GM18873 (cell line): ENCODE measurements at regions not wholly inside any gene's neighbourhood (a gene's known extent, or its start where the extent isn't known, plus 50 kb on each side); places are given as distances from the start of the nearest gene placed in this dataset.

ENCODE experiments used
- ATAC-seq: cut with Tn5 transposase; IDR thresholded peaks from one replicate; pipeline ENCODE4 v1.9.1; 2021; ENCODE audit warnings: mild to moderate bottlenecking, moderate library complexity, moderate number of reproducible peaks; ENCODE audit not compliant: unreplicated experiment, low FRiP score

DNA sequence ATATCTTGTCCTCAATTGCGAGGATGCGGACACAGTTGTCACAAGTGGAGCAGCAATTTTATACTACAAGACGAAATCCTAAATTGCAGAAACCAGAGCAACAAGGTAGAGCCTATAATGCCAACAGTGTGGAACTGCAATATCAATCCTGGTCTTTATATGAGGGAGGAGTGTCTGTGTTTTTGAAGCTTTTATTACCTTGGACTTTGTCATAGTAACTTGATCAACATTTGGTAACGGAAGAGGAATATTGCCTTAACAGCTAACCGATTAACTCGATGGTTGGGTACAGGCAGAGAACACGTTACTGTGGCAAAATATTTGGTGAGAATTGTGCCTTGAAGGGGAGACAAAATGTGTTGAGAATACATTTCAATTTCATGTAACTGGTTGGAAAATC is 661.5 kb downstream of the FGF9 start:
- ATAC-seq, result no peak

DNA sequence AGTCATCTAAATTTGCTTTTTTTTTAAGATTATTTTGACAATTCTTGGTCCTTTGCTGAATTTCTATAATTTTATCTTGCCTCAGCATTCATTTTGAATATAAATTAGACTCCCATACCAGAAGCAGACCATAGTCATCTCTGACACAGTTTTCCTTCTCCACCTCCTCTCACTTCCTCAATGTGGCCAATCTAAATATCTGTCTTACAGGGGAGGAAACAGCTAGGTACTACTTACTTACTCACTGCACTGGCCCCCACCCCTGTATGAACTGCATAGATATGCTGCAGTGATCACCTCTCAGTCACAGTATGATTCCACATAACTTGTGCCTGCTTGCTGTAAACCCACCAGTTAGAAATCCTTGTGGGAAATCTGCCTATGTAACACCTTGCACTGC is 665.6 kb downstream of the FGF9 start:
- no peak for ATAC-seq

DNA sequence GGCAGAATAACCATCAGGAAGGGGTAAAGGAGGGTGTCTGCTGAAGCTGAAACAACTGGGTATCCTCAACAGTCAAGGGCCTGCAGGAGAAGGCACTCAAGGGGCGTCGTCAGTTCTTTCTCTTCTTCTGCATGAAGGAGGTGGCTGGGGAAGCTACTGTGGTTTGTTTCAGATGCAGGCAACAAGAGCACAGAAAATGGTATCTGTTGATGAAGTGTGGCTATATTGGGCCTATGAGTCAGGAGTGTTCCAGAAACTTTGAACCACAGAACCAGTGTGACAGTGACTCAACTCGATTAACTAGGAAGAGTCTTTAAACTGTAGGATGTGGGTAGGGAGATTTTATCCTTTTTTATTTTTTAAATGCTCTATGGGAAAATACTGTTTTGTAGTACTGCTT is 686.3 kb downstream of the FGF9 start:
- ATAC-seq, result no peak

DNA sequence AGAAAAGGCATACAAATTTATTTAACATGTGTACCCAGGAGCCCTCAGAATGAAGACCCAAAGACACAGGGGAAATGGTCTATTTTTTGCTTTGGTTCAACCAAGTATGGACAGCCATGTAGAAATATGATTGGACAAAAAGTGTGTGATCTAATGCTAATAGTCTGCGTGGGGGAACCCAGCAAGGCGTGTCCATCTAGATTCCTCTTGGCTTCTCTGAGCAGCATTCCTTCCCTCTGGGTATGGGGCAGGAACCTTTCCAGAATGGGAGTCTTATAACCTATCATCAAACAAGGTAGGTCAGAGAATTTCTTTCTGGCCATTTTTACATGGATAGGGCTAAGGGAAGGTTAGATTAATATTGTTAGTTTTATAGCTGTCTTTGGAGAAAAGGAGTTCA is 698.2 kb downstream of the FGF9 start:
- no peak for ATAC-seq

DNA sequence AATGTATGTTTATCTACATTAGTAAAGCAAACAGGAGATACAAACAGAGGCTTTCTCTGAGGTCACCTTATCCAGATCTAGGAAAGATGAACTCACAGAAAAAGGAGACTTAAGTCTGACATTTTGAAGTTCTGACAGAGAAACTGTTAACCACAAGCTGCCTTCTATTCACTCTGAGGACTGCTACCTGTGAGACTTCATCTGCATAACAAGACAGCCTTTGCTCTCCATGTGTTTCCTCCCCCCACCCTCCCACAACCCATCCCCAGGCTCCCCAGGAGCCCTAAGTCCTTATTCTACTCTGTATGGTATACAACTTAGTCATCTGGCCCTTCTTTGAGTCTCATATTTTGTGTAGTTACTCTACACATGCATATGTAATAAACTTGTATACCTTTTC is 699.0 kb downstream of the FGF9 start:
- ATAC-seq, result no peak

DNA sequence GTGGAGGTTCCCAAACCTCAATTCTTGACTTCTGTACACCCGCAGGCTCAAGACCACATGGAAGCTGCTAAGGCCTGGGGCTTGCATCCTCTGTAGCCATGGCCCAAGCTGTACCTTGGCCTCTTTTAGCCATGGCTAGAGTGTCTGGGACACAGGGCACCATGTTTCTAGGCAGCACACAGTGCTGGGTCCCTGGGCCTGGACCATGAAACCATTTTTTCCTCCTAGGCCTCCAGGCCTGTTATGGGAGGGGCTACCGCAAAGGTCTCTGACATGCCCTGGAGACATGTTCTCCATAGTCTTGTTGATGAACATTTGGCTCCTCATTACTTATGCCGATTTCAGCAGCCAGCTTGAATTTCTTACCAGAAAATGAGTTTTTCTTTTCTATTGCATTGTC is 701.4 kb downstream of the FGF9 start:
- ATAC-seq, result no peak

DNA sequence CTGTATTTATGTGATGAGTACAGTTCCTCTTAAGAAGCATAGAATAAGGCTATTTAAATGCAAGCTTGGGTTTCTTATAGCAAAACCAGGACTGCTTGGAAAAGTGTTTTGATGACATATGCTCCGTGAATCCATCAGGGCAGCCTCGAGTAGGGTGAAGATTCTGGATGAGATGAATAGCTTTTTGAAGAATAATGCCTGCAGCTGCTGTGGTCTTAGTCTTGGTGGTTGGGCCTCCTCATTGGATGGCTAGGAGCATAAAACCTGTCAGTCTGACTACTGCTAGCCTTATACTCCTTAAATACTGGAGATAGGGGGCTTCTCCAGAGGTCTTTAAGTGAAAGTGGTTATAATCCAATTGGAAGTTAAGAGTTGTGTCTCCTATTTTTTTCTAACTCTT is 704.3 kb downstream of the FGF9 start:
- ATAC-seq, result no peak

DNA sequence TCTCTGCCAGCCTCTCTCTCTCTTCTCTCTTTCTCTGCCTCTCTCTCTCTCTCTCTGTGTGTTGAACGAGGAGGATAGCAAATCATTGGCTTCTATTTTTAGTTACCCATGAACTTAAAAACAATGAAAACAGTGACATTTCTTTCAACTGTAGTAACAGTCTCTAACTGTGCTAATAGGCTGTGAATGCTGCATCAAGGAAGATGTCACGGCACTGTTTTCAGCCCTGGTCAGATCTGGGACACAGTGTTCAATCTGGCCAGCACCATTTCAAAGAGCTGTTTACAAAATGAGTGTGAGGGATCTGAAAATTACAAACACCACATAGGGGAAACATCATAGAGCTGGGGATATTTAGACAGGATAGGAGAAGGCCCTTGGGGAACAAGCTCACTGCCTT is 717.0 kb downstream of the FGF9 start:
- ATAC-seq, result no peak

DNA sequence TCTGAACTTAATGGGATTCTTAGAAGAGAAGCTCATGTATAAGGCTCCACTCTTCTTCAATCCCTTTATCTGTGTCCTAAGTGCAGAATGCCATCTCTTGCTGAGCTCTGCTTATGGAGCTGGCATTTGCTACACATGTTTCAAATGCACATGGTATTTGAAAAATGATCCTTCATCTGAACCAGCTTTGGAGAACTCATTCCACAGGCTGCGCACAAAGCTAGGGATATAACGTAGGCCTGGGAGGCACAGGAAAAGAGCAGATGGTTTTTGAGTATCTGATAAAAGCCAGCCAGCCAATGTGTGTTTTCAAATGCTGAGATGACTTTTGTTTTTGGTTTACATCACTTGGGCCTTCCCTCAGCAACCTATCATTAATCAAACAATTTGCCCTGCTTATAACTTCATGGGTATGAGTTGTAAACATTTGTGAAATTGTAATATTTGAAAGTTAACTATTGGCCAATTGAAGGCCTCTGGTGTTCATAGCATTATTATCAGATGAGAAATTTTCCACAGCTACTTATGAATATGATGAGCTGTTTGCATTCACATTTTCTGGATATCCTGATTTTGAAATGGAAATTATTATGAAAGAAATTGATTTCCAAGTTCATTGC is 729.0 kb downstream of the FGF9 start:
- ATAC-seq, result no peak

DNA sequence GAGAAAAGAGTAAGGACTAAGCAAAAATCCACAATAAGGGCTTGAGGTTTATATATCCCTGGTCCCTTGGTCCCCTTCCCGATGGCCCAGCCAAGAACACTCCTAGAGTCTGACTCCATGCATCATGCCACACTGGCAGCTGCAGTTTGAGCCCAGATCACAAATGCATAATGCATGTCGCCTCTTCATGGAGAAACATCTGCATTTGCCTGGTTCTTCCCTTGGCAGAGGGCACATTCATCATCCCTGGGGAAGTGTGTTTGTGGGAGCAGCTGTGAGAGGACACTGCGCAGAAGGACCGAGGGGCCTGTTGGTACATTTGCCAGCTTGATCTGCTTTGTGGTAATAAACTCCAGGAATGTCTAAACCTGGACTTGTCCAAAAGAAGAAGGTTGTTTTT is 731.8 kb downstream of the FGF9 start:
- no peak for ATAC-seq

DNA sequence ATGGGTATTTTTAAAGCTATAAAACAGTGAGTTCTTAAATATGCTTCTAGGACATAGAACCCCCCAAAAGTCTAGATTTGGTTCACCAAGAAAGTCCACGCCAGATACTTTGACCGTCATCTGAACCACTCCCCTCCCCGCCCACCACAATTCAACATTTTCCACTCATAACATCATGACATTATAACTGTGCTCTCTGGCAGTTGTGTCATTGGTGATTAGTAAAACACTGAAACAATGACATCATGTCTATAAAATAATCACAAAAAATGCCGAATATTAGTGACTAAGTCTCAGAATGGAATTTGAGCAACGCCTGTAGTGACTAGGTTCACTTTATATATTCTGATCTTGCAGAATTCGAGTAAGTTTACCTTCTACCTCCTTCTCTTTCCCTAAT is 732.3 kb downstream of the FGF9 start:
- ATAC-seq, result no peak

DNA sequence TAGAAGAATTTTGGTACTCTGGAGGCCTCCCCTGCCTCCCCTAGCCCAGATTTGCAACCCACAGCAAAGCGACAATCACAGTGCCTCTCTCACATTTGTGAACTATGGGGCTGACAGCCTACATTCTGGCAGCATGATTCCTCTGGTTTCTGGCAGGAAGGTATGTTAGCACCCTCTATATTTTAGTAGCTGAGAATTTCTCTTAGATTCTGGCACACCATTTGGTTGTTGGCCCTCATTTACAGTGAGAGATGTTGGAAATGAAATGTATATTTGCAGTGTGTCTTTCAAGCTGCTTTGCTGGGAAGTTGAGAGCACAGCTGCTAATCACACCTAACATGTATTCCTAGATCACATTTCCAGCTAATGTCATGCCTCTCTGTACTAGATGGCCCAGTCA is 735.0 kb downstream of the FGF9 start:
- no peak for ATAC-seq

DNA sequence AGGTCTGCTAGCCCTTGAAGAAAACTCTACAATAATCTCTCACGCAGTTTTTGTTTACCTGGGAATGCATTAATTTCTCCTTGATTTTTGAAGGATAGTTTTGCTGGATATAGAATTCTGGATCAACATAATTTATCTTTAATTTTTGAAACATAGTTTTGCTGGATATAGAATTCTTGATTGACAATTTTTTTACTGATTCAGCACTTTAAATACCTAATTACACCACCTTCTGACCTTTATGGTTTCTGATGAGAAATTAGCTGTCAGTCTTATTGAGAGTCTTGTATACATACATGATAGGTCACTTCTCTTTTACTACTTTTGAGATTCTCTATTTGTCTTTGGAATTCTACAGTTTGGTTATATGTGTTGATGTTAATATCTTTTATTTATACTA is 741.6 kb downstream of the FGF9 start:
- ATAC-seq, result no peak

DNA sequence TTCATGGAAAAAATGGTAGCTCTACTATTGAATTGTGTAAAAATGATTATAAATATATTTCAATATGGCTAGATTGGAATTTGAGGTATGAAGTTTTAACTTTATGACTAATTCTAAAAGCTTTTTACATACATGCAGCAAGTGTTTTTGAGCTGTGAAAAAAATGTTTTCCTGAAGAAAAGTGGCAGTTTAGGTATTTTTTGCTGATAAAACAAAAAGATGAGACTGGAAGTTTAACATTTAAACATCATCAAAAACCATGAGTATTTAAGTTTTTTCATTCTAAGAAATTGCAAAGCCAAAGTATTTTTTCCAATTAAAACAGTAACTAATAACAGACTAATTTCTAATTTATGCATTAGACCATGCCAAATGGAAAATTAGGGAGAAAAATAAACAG is 751.1 kb downstream of the FGF9 start:
- ATAC-seq, result no peak

DNA sequence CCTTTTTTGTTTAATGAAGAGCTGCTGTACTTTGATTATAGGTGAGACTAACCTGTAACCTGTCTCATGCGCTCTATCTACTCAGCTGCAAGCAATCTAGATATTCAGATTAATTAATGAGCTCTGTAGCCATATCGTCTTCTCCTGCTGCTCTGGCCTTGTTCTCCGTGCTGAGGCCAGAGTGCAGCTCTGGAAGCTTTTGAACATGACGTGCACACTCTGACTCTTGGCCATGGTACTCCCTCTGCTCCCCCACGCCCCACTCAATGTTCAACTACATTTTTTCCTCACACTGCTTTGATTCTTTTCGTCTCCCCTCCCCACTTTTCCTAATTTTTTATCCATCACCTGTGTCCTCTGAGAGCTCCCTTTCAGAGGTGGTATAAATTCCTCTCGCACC is 751.8 kb downstream of the FGF9 start:
- no peak for ATAC-seq

DNA sequence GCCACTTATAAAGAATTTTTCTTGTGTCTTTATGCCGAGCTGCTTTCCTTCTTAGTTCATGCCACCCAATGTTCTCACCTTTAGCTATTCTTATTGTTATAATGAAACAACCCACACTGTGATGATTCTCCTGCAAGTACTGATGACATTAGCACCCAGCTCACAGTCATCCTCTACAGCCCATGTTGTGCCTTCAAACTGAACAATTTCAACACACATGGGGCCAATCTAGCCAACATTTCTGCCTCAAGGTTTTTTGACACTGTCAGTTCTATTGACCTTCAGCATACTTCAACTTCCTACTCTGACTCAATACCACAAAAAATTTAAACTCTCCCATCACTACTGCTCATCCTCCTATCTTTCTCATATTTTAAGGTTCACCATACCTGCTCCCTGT is 752.4 kb downstream of the FGF9 start:
- no peak for ATAC-seq

DNA sequence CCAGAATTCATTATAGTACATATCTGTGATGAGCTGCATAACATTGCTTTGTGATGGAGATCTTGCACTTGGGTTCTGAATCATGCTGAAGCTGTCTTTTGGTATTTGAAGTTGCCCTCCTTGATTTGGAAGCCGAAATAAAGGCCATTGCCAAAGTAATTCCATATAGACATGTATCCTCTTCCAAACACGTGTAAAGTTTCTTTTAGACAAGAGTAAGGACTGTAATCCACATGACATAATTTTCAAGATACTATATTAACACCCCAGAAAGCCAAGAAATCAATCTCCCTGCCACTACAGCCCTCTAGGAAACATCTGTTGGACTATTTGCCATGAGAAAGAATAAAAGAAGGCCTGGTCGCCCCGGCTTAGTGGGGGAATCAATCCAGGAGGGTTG is 754.2 kb downstream of the FGF9 start:
- no peak for ATAC-seq

DNA sequence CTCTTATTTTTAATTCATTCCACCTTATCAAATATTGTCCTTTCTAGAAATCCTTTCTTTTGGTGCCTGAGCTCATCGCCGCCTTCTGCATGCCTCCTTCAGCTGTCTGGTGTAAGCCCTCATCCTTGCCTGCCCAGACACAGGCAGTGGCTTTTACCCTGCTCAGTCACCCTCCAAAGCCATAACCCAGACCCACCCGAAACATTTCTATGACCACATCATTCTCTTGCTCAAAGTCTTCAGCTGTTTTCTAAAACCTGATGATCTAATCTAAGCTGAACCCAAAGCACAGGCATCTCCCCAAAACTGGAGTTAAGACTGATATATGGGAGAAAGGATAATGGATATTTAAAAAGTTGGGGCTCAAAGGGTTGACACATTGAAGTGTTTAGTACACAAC is 753.7 kb upstream of the SGCG start:
- no peak for ATAC-seq

DNA sequence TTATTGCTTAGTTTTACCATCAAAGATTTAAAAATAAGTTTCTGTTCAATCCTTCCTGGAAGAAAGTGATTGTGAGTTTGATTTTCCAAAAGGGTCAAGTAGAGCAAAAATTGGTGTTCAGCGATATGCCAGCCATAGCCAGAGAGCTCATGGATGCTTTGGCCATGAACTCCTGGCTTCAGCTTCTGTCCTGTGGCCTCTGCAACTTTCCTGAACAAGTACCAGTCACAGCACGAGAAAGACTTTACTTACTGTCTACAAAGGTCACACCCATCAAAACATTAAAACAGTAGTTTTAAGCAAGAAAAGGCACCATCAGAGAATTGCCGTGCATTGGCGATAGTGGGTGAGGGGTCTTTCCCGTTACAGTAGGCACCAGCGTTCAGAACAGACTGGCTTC is 753.0 kb upstream of the SGCG start:
- no peak for ATAC-seq

DNA sequence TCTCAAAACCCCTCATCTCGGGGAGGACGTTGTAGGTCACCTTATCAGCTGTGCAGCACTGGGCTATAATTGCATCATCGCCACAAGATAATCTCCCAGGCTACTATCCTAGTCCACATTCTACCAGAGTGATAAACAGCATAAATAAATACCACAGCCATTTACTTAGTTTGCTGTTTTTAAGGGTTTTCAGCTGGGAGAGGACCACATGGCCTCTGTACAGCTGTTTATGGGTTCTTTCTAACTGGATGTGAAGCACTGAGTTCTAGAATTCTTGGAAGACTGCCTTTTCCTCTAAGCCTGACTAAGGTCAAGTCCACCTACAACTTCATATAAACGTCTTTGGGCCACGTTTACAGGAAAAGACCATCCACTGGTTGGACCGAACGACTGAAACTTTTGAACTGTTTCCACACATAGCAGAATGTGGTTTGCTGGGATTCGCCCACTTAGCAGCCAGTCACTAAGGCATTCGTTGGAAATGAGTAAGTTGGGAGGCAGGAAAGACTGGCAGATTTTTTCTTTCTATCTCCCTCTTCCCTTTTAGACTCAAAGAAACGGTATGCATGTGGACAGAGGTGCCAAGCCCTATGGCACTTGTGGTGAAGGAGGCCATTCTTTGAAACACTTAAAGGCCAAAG is 752.5 kb upstream of the SGCG start:
- no peak for ATAC-seq

DNA sequence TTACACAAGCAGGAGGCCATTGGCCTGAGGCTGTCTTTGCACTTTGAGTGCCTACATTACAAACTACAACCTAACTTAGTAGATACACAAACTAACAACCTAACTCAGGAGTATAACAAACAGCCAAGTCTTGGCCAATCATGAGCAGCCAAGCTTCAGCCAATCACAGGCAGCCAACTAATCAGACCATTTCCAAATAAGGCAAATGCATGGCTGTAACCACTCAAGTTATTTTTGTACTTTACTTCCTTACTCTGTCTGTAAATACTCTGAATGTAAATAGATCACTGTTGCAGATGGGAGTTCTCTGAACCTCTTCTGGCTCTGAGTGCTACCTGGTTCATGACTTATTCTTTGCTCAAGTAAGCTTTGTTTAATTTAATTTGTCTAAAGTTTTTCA is 748.1 kb upstream of the SGCG start:
- no peak for ATAC-seq

DNA sequence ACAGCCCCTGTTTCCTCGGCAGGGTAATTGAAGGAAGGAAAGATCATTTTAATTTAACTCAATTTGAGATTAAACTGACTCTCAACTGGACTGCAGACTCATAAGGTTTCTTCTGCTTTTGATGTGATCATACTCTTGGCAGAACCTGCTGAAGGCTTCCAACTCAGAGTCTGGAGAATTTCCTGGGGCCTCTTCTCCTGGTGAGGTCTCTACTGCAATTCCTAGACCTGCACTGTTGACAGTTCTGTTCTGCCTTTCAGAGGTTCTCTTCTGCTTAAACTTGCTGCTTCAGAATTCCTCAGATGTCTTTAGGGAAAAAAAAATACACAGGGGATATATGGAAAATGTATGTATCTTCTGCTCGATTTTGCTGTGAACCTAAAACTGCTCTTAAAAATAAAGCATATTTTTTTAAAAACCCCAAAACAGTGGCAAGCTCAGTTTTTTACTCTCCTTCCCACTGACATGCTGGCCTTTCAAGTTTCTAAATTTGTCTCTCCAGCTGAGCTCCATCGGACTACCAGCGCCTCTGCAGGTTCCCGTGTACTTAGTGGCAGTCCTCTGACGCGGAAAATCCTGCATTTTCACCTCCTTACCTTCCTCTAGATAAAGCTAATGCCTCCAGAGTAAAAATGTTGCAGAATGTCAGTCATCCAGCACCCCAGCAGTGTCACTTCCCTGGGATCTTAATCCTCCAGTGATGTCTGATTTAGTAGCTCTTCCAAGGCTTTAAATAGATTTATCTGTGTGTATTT is 733.5 kb upstream of the SGCG start:
- no peak for ATAC-seq
